ENCODE measurements at regions not wholly inside any gene's neighbourhood (a gene's known extent, or its start where the extent isn't known, plus 50 kb on each side); places are given as distances from the start of the nearest gene placed in this dataset.
"Not testable (repeated sequence)": the region's sequence is repeated elsewhere in the genome, so short reads cannot be mapped to it uniquely, and the experiment has no call there.

- DNase-seq (ENCODE audit: low spot score) = no peak
Measured at GRCh38 chr22:33139937-33140336, 81.8 kb upstream of the SYN3 start.

- DNase-seq (ENCODE audit: low spot score) = not testable (repeated sequence)
Measured at GRCh38 chr22:33138333-33138732, 80.2 kb upstream of the SYN3 start.

GRCh38 chr22:33130473-33130872 is 72.3 kb upstream of the SYN3 start:
- DNase-seq (ENCODE audit: low spot score) = no peak

- no peak for DNase-seq (ENCODE audit: low spot score)
Measured at GRCh38 chr22:33129621-33130020, 71.4 kb upstream of the SYN3 start.

GRCh38 chr22:33126881-33127280 is 68.7 kb upstream of the SYN3 start:
- DNase-seq (ENCODE audit: low spot score) = no peak

- no peak for DNase-seq (ENCODE audit: low spot score)
Measured at GRCh38 chr22:33124471-33124870, 66.3 kb upstream of the SYN3 start.

- DNase-seq (ENCODE audit: low spot score) = not testable (repeated sequence)
Measured at GRCh38 chr22:33122439-33122838, 64.3 kb upstream of the SYN3 start.

GRCh38 chr22:33119044-33119443 is 60.9 kb upstream of the SYN3 start:
- DNase-seq (ENCODE audit: low spot score) = no peak

GRCh38 chr22:33117821-33118220 is 59.6 kb upstream of the SYN3 start:
- DNase-seq (ENCODE audit: low spot score) = no peak

GRCh38 chr22:33116841-33117547 is 58.8 kb upstream of the SYN3 start:
- DNase-seq (ENCODE audit: low spot score) = no peak

- no peak for DNase-seq (ENCODE audit: low spot score)
Measured at GRCh38 chr22:33114565-33114964, 56.4 kb upstream of the SYN3 start.

GRCh38 chr22:33112580-33112979 is 54.4 kb upstream of the SYN3 start:
- no peak for DNase-seq (ENCODE audit: low spot score)

- DNase-seq (ENCODE audit: low spot score) = no peak
Measured at GRCh38 chr22:33111491-33111890, 53.3 kb upstream of the SYN3 start.

- no peak for DNase-seq (ENCODE audit: low spot score)
Measured at GRCh38 chr22:33110562-33111163, 52.5 kb upstream of the SYN3 start.

- DNase-seq (ENCODE audit: low spot score) = no peak
Measured at GRCh38 chr22:33109514-33110430, 51.6 kb upstream of the SYN3 start.

GRCh38 chr22:33108037-33108436 is 49.9 kb upstream of the SYN3 start:
- DNase-seq (ENCODE audit: low spot score) = no peak
